K562 (cell line): ENCODE measurements at regions not wholly inside any gene's neighbourhood (a gene's known extent, or its start where the extent isn't known, plus 50 kb on each side); places are given as distances from the start of the nearest gene placed in this dataset.

ENCODE experiments used
- ATAC-seq: fragments of 200-7000 bp; cut with Tn5 transposase; 3 replicates; pipeline ENCODE4 v1.9.1; 2020; ENCODE audit warnings: moderate library complexity
- BruUV-seq: library from RNA; stranded (reverse); fragments of 400-500 nt; replicated peaks from 2 replicates; lab custom pipeline; 2021; lab: Mats Ljungman, UMichigan
- CTCF ChIA-PET: fragments of 300-600 bp; formaldehyde crosslinking; extraction: SDS; loops from one replicate; lab custom pipeline; 2021; ENCODE audit warnings: low intra/inter-chr PET ratio; lab: Yijun Ruan, JAX
- POLR2A ChIA-PET: fragments of 300-600, 350-650 bp; sonication (Branson Sonifier 250); formaldehyde crosslinking; extraction: SDS; loops from one replicate; lab custom pipeline; 2021; ENCODE audit warnings: antibody characterized with exemption, inconsistent platforms; lab: Yijun Ruan, JAX
- DNase-seq, 4 experiments: peaks; one replicate each; pipeline versions ENCODE4 v3.0.0 to v3.0.0-alpha.2; 2011 to 2018; ENCODE audit warnings: low spot score in 3 of 4, mixed read lengths in 3 of 4; ENCODE audit errors: extremely low read depth in 1 of 4
- FAIRE-seq: peaks from 2 replicates; lab custom pipeline; 2011; peaks lifted over from hg19 to GRCh38; lab: Jason Lieb, UNC
- H2AFZ ChIP-seq: 2 replicates; pipeline ENCODE4 v1.6.0; 2011; ENCODE audit warnings: low read depth, low read length, control low read depth, inconsistent platforms
- H3K27ac ChIP-seq: fragments of 200-600 bp; 3 replicates; pipeline ENCODE4 v1.8.0; 2011; ENCODE audit warnings: low read depth, mild to moderate bottlenecking, control low read depth, inconsistent platforms, low read length, moderate library complexity, mixed read lengths; ENCODE audit errors: extremely low read depth
- H3K27me3 ChIP-seq, 2 experiments: fragments of 300-600 bp in 1 of 2; 2 replicates in 1 of 2; 3 replicates in 1 of 2; pipeline versions ENCODE4 v1.6.0 to v1.8.0; 2011; ENCODE audit warnings: inconsistent platforms in 2 of 2, low read length in 2 of 2, mild to moderate bottlenecking in 1 of 2, mixed read lengths in 1 of 2, moderate library complexity in 1 of 2; ENCODE audit not compliant: control insufficient read depth in 2 of 2, insufficient read depth in 2 of 2
- H3K36me3 ChIP-seq: fragments of 300-600 bp; 3 replicates; pipeline ENCODE4 v1.8.0; 2011; ENCODE audit warnings: mild to moderate bottlenecking, low read length, inconsistent platforms; ENCODE audit not compliant: control insufficient read depth, insufficient read depth
- H3K4me1 ChIP-seq, 2 experiments: fragments of 200-600 bp in 1 of 2; replicated peaks in 1 of 2; 2 replicates in 1 of 2; 3 replicates in 1 of 2; pipeline versions ENCODE4 v1.5.1 to v1.8.0; 2011; ENCODE audit warnings: inconsistent platforms in 2 of 2, low read length in 2 of 2, mild to moderate bottlenecking in 1 of 2, mixed read lengths in 1 of 2, moderate library complexity in 1 of 2; ENCODE audit not compliant: control insufficient read depth in 2 of 2, insufficient read depth in 2 of 2
- H3K4me2 ChIP-seq: 2 replicates; pipeline ENCODE4 v1.6.1; 2011; ENCODE audit warnings: low read length, control low read depth, inconsistent platforms, mixed read lengths; ENCODE audit not compliant: insufficient read depth
- H3K4me3 ChIP-seq: fragments of 200-600 bp; sonication (generic), shearing (Covaris generic); 2 replicates; pipeline ENCODE4 v1.5.1; 2016; ENCODE audit warnings: control low read depth, inconsistent platforms
- H3K79me2 ChIP-seq: fragments of 200-600 bp; 3 replicates; pipeline ENCODE4 v1.8.0; 2011; ENCODE audit warnings: low read length, inconsistent platforms; ENCODE audit not compliant: control insufficient read depth, insufficient read depth
- H3K9ac ChIP-seq, 2 experiments: 2 replicates each; pipeline versions ENCODE4 v1.6.0 to v1.6.1; 2011; ENCODE audit warnings: low read depth in 2 of 2, low read length in 2 of 2, control low read depth in 1 of 2, inconsistent platforms in 1 of 2, mild to moderate bottlenecking in 1 of 2, mixed read lengths in 1 of 2; ENCODE audit not compliant: insufficient read depth in 1 of 2
- H3K9me1 ChIP-seq: one replicate; pipeline ENCODE4 v1.6.0; 2011; ENCODE audit warnings: inconsistent platforms, mild to moderate bottlenecking, low read length, moderate library complexity; ENCODE audit not compliant: control insufficient read depth, insufficient read depth
- H3K9me3 ChIP-seq: replicated peaks from 2 replicates; pipeline ENCODE4 v1.5.1; 2011; ENCODE audit warnings: low read depth, low read length, inconsistent platforms; ENCODE audit not compliant: control insufficient read depth, insufficient read depth
- H4K20me1 ChIP-seq: replicated peaks from 2 replicates; pipeline ENCODE4 v1.6.1; 2011; ENCODE audit warnings: low read length, inconsistent platforms, mixed read lengths; ENCODE audit not compliant: control insufficient read depth, insufficient read depth
- BHLHE40 ChIP-seq: IDR thresholded peaks from 2 replicates; pipeline ENCODE4 v1.6.1; 2011; ENCODE audit warnings: low read length, improper control_type of control experiment
- CHD2 ChIP-seq: IDR thresholded peaks from 2 replicates; pipeline ENCODE4 v1.6.1; 2011; ENCODE audit warnings: low read depth, low read length
- HDAC6 ChIP-seq: IDR thresholded peaks from 2 replicates; pipeline ENCODE4 v1.6.1; 2012; ENCODE audit warnings: low read depth, mild to moderate bottlenecking, control low read depth, inconsistent platforms, low read length, moderate library complexity
- ILK ChIP-seq: fragments of 450-650 bp; IDR thresholded peaks from 2 replicates; pipeline ENCODE4 v1.6.1; 2016; ENCODE audit warnings: missing genetic modification characterization, low read depth, mild to moderate bottlenecking, missing compliant biosample characterization, moderate library complexity, borderline replicate concordance
- KAT7 ChIP-seq: sonication (generic); formaldehyde crosslinking; IDR thresholded peaks from 2 replicates; pipeline ENCODE4 v1.8.0; 2022; ENCODE audit warnings: missing genetic modification reagents, mild to moderate bottlenecking, borderline replicate concordance
- KLF1 ChIP-seq: fragments of 450-650 bp; IDR thresholded peaks from 2 replicates; pipeline ENCODE4 v1.6.1; 2016; ENCODE audit warnings: missing genetic modification characterization, missing compliant biosample characterization
- L3MBTL2 ChIP-seq: fragments of 450-650 bp; IDR thresholded peaks from 2 replicates; pipeline ENCODE4 v1.6.1; 2016; ENCODE audit warnings: mild to moderate bottlenecking, moderate library complexity
- NR2C2 ChIP-seq, 2 experiments: fragments of 200-800 bp in 1 of 2; sonication (Bioruptor generic) in 1 of 2; sonication (generic) in 1 of 2; formaldehyde crosslinking in 1 of 2; IDR thresholded peaks; 2 replicates each; pipeline versions ENCODE4 v1.6.1 to v1.8.0; 2016 to 2022; ENCODE audit warnings: mild to moderate bottlenecking in 1 of 2, missing compliant biosample characterization in 1 of 2, missing genetic modification characterization in 1 of 2, missing genetic modification reagents in 1 of 2
- NR2F6 ChIP-seq: fragments of 450-650 bp; formaldehyde crosslinking; IDR thresholded peaks from 2 replicates; pipeline ENCODE4 v1.4.0; 2020; ENCODE audit warnings: mild to moderate bottlenecking
- NR3C1 ChIP-seq: sonication (generic); formaldehyde crosslinking; IDR thresholded peaks from 2 replicates; pipeline ENCODE4 v1.8.1; 2022; ENCODE audit warnings: missing genetic modification reagents
- RFX5 ChIP-seq: IDR thresholded peaks from 2 replicates; pipeline ENCODE4 v1.6.1; 2011; ENCODE audit warnings: low read depth, mild to moderate bottlenecking, improper control_type of control experiment, low read length
- TAF1 ChIP-seq: IDR thresholded peaks from 2 replicates; pipeline ENCODE4 v1.6.1; 2011; ENCODE audit warnings: mild to moderate bottlenecking, low read length, moderate library complexity; ENCODE audit not compliant: insufficient read depth, control insufficient read depth, severe bottlenecking; ENCODE audit errors: extremely low read depth
- TRIM28 ChIP-seq: fragments of 450-650 bp; IDR thresholded peaks from 2 replicates; pipeline ENCODE4 v1.6.1; 2017
- ZBTB34 ChIP-seq: fragments of 250-450 bp; sonication (Bioruptor Pico); IDR thresholded peaks from 2 replicates; pipeline ENCODE4 v1.8.0; 2021; ENCODE audit warnings: mild to moderate bottlenecking, moderate library complexity
- ZNF449 ChIP-seq: fragments of 250-450 bp; sonication (Bioruptor Pico); IDR thresholded peaks from 2 replicates; pipeline ENCODE4 v1.8.0; 2022; ENCODE audit warnings: moderate library complexity, mild to moderate bottlenecking, inconsistent platforms
- ZNF644 ChIP-seq: fragments of 200-800 bp; sonication (Bioruptor generic); IDR thresholded peaks from 2 replicates; pipeline ENCODE4 v1.6.1; 2016; ENCODE audit warnings: low read depth, missing genetic modification characterization, missing compliant biosample characterization
- WGBS: fragments of 100-300 bp; shearing (Covaris generic); methylation state at CpG from one replicate; pipeline ENCODE4 v1.1.6; 2016; ENCODE audit warnings: low coverage, mixed read lengths; ENCODE audit not compliant: insufficient coverage; ENCODE audit errors: missing lambda C conversion rate; 5-methylcytosine and 5-hydroxymethylcytosine counted together
- in situ Hi-C: fragments of 300-500 bp; cut with MboI; formaldehyde crosslinking; loops from 4 replicates; pipeline ENCODE4 v1.15.0; 2018; ENCODE audit warnings: inconsistent platforms, mixed read lengths
- intact Hi-C: fragments of 100-400 bp; cut with micrococcal nuclease; formaldehyde crosslinking; loops from 2 replicates; pipeline ENCODE4 v1.14.2; 2022

- POLR2A ChIA-PET: no interaction called here
These were observed 628.3 kb upstream of the ADGRL2 start for GRCh38 chr1:81172483-81172882.

More at GRCh38 chr1:81172483-81172882, 628.3 kb upstream of the ADGRL2 start:
- H3K36me3 ChIP-seq: no peaks in the 10 kb centered on the region
- in situ Hi-C loops: no loop called here
- H4K20me1 ChIP-seq: no peaks in the 10 kb centered on the region
- TF ChIP-seq NR2C2 (CRISPR knock-in tag; IDR thresholded peaks at IDR 0.05): no peak
- no peak for TF ChIP-seq NR2C2 (tag; IDR thresholded peaks at IDR 0.05)
- TF ChIP-seq TRIM28: no peak
- no peak for TF ChIP-seq ILK (tag)
- TF ChIP-seq KAT7 (CRISPR knock-in tag): no peak
- no peak for TF ChIP-seq ZNF644
- no peak for TF ChIP-seq NR2F6 (CRISPR knock-in tag)
- TF ChIP-seq TAF1: no peak
- no peak for TF ChIP-seq ZBTB34 (CRISPR knock-in tag)
- no peak for TF ChIP-seq CHD2
- TF ChIP-seq ZNF449 (CRISPR knock-in tag): no peak
- TF ChIP-seq RFX5: no peak
- TF ChIP-seq BHLHE40: no peak
- no peak for TF ChIP-seq HDAC6
- TF ChIP-seq NR3C1 (CRISPR knock-in tag): no peak
- TF ChIP-seq L3MBTL2: no peak
- TF ChIP-seq KLF1 (tag): no peak
- TF ChIP-seq, all 486 proteins: peak for 0
- Histone ChIP-seq H3K27ac (no peak overlapping the region), H3K9ac (no peak overlapping the region), H3K27me3 (no peaks in the 10 kb centered on the region), H2AFZ (no peak overlapping the region), H3K4me3 (no peak overlapping the region), H3K4me2 (no peak overlapping the region), H3K4me1 (no peaks in the 10 kb centered on the region; a peak in 1 of 5 replicates), H3K9me3 (no peaks in the 10 kb centered on the region), H3K9me1 (no peaks in the 10 kb centered on the region), H3K79me2 (no peaks in the 10 kb centered on the region)
- ATAC-seq (no peak), DNase-seq (no peak), FAIRE-seq (no peak)
- no TSS peak for BruUV-seq
- CTCF ChIA-PET: no interaction called here
- 11% methylated on average over 2 of the region's 2 CpGs for WGBS
- intact Hi-C loops: no loop called here
